ENCODE measurements at regions not wholly inside any gene's neighbourhood (a gene's known extent, or its start where the extent isn't known, plus 50 kb on each side); places are given as distances from the start of the nearest gene placed in this dataset.

DNA sequence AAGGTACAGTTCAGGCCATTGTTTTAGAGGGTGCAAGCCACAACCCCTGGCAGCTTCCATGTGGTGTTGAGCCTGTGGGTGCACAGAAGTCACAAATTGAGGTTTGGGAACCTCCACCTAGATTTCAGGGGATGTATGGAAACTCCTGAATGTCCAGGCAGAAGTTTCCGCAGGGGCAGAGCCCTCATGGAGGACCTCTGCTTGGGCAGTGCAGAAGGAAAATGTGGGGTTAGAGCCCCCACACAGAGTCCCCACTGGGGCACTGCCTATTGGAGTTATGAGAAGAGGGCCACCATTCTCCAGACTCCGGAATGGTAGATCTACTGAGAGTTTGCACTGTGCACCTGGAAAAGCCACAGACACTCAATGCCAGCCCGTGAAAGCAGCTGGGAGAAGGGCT is 242.0 kb upstream of the ACTRT1 start:
- Histone ChIP-seq H3K27me3 (ENCODE audit: insufficient read depth, low read length) (no peaks in the 10 kb centered on the region), H3K36me3 (ENCODE audit: insufficient read depth, low read length) (no peaks in the 10 kb centered on the region), H3K79me2 (ENCODE audit: insufficient read depth, low read length) (no peaks in the 10 kb centered on the region), H3K9me2 (ENCODE audit: low read depth, low read length) (no peaks in the 10 kb centered on the region), H3F3A (ENCODE audit: insufficient read depth, low read length) (no peaks in the 10 kb centered on the region), H3K4me1 (ENCODE audit: insufficient read depth, low read length, severe bottlenecking) (no peaks in the 10 kb centered on the region), H3K9me3 (ENCODE audit: low read length) (no peaks in the 10 kb centered on the region), H4K20me1 (ENCODE audit: insufficient read depth, low read length) (no peaks in the 10 kb centered on the region), H2AFZ (ENCODE audit: low read length) (no peak overlapping the region), H3K4me3 (ENCODE audit: low read depth, low read length, poor library complexity, severe bottlenecking) (no peak overlapping the region), H3K27ac (ENCODE audit: low read depth, low read length, poor library complexity, severe bottlenecking) (no peak overlapping the region), H3K4me2 (ENCODE audit: low read length) (no peak overlapping the region), H3K9ac (ENCODE audit: low read length) (no peak overlapping the region)
- TF ChIP-seq EZH2 (IDR thresholded peaks at IDR 0.05; ENCODE audit: borderline replicate concordance, low read length) = no peak

DNA sequence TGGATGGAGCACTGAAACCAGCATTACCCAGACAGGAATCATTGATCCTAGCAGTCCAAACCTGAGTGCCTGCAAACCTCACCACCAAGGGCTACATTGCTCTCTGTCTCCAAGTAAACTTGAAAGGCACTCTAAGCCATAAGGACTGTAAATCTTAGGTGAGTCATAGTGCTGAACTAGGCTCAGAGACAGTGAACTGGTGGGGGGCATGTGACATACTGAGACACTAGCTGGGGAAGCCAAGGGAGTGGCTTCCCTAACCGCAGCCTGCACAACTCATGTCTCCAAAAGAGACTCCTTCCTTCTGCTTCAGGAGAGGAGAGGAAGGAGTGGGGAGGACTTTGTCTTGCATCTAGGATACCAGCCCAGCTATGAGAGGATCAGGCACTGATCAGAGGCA is 235.5 kb upstream of the ACTRT1 start:
- no peaks in the 10 kb centered on the region for H3K27me3 ChIP-seq (ENCODE audit: insufficient read depth, low read length)
- no peaks in the 10 kb centered on the region for H4K20me1 ChIP-seq (ENCODE audit: insufficient read depth, low read length)
- TF ChIP-seq, protein P1, sequence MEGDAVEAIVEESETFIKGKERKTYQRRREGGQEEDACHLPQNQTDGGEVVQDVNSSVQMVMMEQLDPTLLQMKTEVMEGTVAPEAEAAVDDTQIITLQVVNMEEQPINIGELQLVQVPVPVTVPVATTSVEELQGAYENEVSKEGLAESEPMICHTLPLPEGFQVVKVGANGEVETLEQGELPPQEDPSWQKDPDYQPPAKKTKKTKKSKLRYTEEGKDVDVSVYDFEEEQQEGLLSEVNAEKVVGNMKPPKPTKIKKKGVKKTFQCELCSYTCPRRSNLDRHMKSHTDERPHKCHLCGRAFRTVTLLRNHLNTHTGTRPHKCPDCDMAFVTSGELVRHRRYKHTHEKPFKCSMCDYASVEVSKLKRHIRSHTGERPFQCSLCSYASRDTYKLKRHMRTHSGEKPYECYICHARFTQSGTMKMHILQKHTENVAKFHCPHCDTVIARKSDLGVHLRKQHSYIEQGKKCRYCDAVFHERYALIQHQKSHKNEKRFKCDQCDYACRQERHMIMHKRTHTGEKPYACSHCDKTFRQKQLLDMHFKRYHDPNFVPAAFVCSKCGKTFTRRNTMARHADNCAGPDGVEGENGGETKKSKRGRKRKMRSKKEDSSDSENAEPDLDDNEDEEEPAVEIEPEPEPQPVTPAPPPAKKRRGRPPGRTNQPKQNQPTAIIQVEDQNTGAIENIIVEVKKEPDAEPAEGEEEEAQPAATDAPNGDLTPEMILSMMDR (IDR thresholded peaks at IDR 0.05; ENCODE audit: low read length) = no peak
- no peak for TF ChIP-seq EZH2 (IDR thresholded peaks at IDR 0.05; ENCODE audit: borderline replicate concordance, low read length)
- no peaks in the 10 kb centered on the region for H3K9me2 ChIP-seq (ENCODE audit: low read depth, low read length)
- H3K36me3 ChIP-seq (ENCODE audit: insufficient read depth, low read length) = no peaks in the 10 kb centered on the region
- no peaks in the 10 kb centered on the region for H3K79me2 ChIP-seq (ENCODE audit: insufficient read depth, low read length)
- no peaks in the 10 kb centered on the region for H3F3A ChIP-seq (ENCODE audit: insufficient read depth, low read length)
- no peak overlapping the region for H2AFZ ChIP-seq (ENCODE audit: low read length)
- H3K9me3 ChIP-seq (ENCODE audit: low read length) = no peaks in the 10 kb centered on the region
- no peak overlapping the region for H3K27ac ChIP-seq (ENCODE audit: low read depth, low read length, poor library complexity, severe bottlenecking)
- no peak overlapping the region for H3K9ac ChIP-seq (ENCODE audit: low read length)
- no peak overlapping the region for H3K4me3 ChIP-seq (ENCODE audit: low read depth, low read length, poor library complexity, severe bottlenecking)
- H3K4me1 ChIP-seq (ENCODE audit: insufficient read depth, low read length, severe bottlenecking) = no peaks in the 10 kb centered on the region
- no peak overlapping the region for H3K4me2 ChIP-seq (ENCODE audit: low read length)

DNA sequence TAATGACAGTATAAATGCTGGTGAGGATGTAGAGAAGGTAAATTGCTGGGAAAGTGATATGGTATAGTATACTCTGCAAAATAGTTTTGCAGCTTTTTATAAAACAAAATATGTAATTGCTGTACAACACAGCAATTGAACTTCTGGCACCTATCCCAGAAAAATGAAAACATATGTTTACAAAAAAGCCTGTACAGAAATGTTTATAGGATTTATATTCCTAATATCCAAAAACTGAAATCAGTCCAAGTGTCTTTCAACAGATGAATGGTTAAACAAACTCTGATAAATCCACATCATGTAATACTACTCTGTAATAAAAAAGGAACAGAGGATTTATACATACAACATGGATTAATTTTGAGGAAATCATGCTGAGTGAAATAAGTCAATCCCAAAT is 198.4 kb upstream of the ACTRT1 start:
- H3F3A ChIP-seq (ENCODE audit: insufficient read depth, low read length) = no peaks in the 10 kb centered on the region
- H3K4me1 ChIP-seq (ENCODE audit: insufficient read depth, low read length, severe bottlenecking) = no peaks in the 10 kb centered on the region
- no peak overlapping the region for H3K9ac ChIP-seq (ENCODE audit: low read length)
- H2AFZ ChIP-seq (ENCODE audit: low read length) = no peak overlapping the region
- no peak overlapping the region for H3K4me2 ChIP-seq (ENCODE audit: low read length)
- no peak for TF ChIP-seq EZH2 (IDR thresholded peaks at IDR 0.05; ENCODE audit: borderline replicate concordance, low read length)
- TF ChIP-seq, protein P1 (IDR thresholded peaks at IDR 0.05; ENCODE audit: low read length) = no peak
- no peaks in the 10 kb centered on the region for H3K9me2 ChIP-seq (ENCODE audit: low read depth, low read length)
- H4K20me1 ChIP-seq (ENCODE audit: insufficient read depth, low read length) = no peaks in the 10 kb centered on the region
- H3K9me3 ChIP-seq (ENCODE audit: low read length) = no peaks in the 10 kb centered on the region
- no peaks in the 10 kb centered on the region for H3K36me3 ChIP-seq (ENCODE audit: insufficient read depth, low read length)
- H3K4me3 ChIP-seq (ENCODE audit: low read depth, low read length, poor library complexity, severe bottlenecking) = no peak overlapping the region
- no peak overlapping the region for H3K27ac ChIP-seq (ENCODE audit: low read depth, low read length, poor library complexity, severe bottlenecking)
- H3K27me3 ChIP-seq (ENCODE audit: insufficient read depth, low read length) = no peaks in the 10 kb centered on the region
- H3K79me2 ChIP-seq (ENCODE audit: insufficient read depth, low read length) = no peaks in the 10 kb centered on the region

DNA sequence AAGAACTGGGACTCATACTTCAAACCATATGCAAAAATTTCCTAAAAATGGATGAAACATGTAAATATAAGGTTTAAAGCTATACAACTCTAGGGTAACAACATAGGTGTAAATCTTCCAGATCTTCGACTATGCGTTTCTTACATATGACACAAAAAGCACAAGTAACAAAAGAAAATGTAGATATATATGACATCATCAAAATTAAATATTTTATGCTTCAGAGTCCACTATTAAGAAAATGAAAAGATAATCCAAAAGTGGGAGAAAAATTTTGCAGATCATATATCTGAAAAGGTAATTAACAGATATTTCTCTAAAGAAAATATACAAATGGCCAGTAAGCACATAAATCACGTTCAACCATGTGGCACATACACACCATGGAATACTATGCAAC is 164.2 kb upstream of the ACTRT1 start:
- Histone ChIP-seq H3K4me2 (ENCODE audit: low read length) (no peak overlapping the region), H3K4me3 (ENCODE audit: low read depth, low read length, poor library complexity, severe bottlenecking) (no peak overlapping the region), H3F3A (ENCODE audit: insufficient read depth, low read length) (no peaks in the 10 kb centered on the region), H3K9me3 (ENCODE audit: low read length) (no peaks in the 10 kb centered on the region), H3K27me3 (ENCODE audit: insufficient read depth, low read length) (no peaks in the 10 kb centered on the region), H3K4me1 (ENCODE audit: insufficient read depth, low read length, severe bottlenecking) (no peaks in the 10 kb centered on the region), H3K9ac (ENCODE audit: low read length) (no peak overlapping the region), H3K9me2 (ENCODE audit: low read depth, low read length) (no peaks in the 10 kb centered on the region), H2AFZ (ENCODE audit: low read length) (no peak overlapping the region), H3K79me2 (ENCODE audit: insufficient read depth, low read length) (no peaks in the 10 kb centered on the region), H3K27ac (ENCODE audit: low read depth, low read length, poor library complexity, severe bottlenecking) (no peak overlapping the region), H4K20me1 (ENCODE audit: insufficient read depth, low read length) (no peaks in the 10 kb centered on the region), H3K36me3 (ENCODE audit: insufficient read depth, low read length) (no peaks in the 10 kb centered on the region)
- TF ChIP-seq, protein P1 (IDR thresholded peaks at IDR 0.05; ENCODE audit: low read length) = no peak
- no peak for TF ChIP-seq EZH2 (IDR thresholded peaks at IDR 0.05; ENCODE audit: borderline replicate concordance, low read length)

Data from OCI-LY1 (cell line).